Neural progenitor cell (in vitro differentiated cells): ENCODE measurements at regions not wholly inside any gene's neighbourhood (a gene's known extent, or its start where the extent isn't known, plus 50 kb on each side); places are given as distances from the start of the nearest gene placed in this dataset.

ENCODE experiments used
- DNase-seq: peaks from one replicate; pipeline ENCODE4 v3.0.0-alpha.2; 2016; ENCODE audit warnings: low spot score
- H2AFZ ChIP-seq: fragments of 200-600 bp; sonication (generic); replicated peaks from 2 replicates; pipeline ENCODE4 v1.6.1; 2016; ENCODE audit warnings: antibody characterized with exemption
- H3F3A ChIP-seq: fragments of 200-600 bp; sonication (generic); 2 replicates; pipeline ENCODE4 v1.6.1; 2016; ENCODE audit warnings: antibody characterized with exemption, low read depth
- H3K27ac ChIP-seq: fragments of 200-600 bp; sonication (generic); 2 replicates; pipeline ENCODE4 v1.5.1; 2016; ENCODE audit warnings: mild to moderate bottlenecking
- H3K27me3 ChIP-seq: fragments of 200-600 bp; sonication (generic); 2 replicates; pipeline ENCODE4 v1.6.1; 2016; ENCODE audit warnings: mild to moderate bottlenecking, moderate library complexity
- H3K36me3 ChIP-seq: fragments of 200-600 bp; sonication (generic); 2 replicates; pipeline ENCODE4 v1.5.1; 2016
- H3K4me1 ChIP-seq: fragments of 200-600 bp; sonication (generic); 2 replicates; pipeline ENCODE4 v1.6.1; 2016; ENCODE audit warnings: mixed run types
- H3K4me2 ChIP-seq: fragments of 200-600 bp; sonication (generic); 2 replicates; pipeline ENCODE4 v1.6.1; 2016
- H3K4me3 ChIP-seq: fragments of 200-600 bp; sonication (generic); 2 replicates; pipeline ENCODE4 v1.5.1; 2016
- H3K79me2 ChIP-seq: fragments of 200-600 bp; sonication (generic); 2 replicates; pipeline ENCODE4 v1.6.1; 2016; ENCODE audit warnings: low read depth
- H3K9ac ChIP-seq: fragments of 200-600 bp; sonication (generic); 2 replicates; pipeline ENCODE4 v1.6.1; 2016
- H3K9me3 ChIP-seq: fragments of 200-600 bp; sonication (generic); 2 replicates; pipeline ENCODE4 v1.5.1; 2016; ENCODE audit warnings: low read depth
- H4K20me1 ChIP-seq: fragments of 200-600 bp; sonication (generic); 2 replicates; pipeline ENCODE4 v1.6.1; 2016; ENCODE audit warnings: low read depth
- H3K27ac Mint-ChIP-seq: 3 replicates; pipeline ENCODE4 v1.8.0; 2021; ENCODE audit warnings: mixed read lengths
- H3K27me3 Mint-ChIP-seq: 2 replicates; pipeline ENCODE4 v1.8.0; 2022; ENCODE audit warnings: low read depth, mild to moderate bottlenecking, inconsistent platforms, moderate library complexity, mixed read lengths; ENCODE audit not compliant: insufficient read depth
- H3K36me3 Mint-ChIP-seq: 3 replicates; pipeline ENCODE4 v1.8.0; 2021; ENCODE audit warnings: mixed read lengths
- H3K4me1 Mint-ChIP-seq: 3 replicates; pipeline ENCODE4 v1.8.0; 2021; ENCODE audit warnings: mixed read lengths
- H3K4me3 Mint-ChIP-seq: 3 replicates; pipeline ENCODE4 v1.8.0; 2021; ENCODE audit warnings: mild to moderate bottlenecking, moderate library complexity, mixed read lengths
- H3K9me3 Mint-ChIP-seq: 3 replicates; pipeline ENCODE4 v1.8.0; 2020; ENCODE audit warnings: mixed read lengths
- CTCF ChIP-seq: fragments of 200-600 bp; sonication (generic); IDR thresholded peaks from 2 replicates; pipeline ENCODE4 v1.5.1; 2017; ENCODE audit warnings: antibody characterized with exemption, mild to moderate bottlenecking
- EZH2 ChIP-seq: fragments of 200-600 bp; sonication (generic); IDR thresholded peaks from 2 replicates; pipeline ENCODE4 v1.6.1; 2017; ENCODE audit warnings: antibody characterized with exemption, mild to moderate bottlenecking, moderate library complexity
- EZH2phosphoT487 ChIP-seq: fragments of 200-600 bp; sonication (generic); IDR thresholded peaks from 2 replicates; pipeline ENCODE4 v1.6.1; 2017; ENCODE audit warnings: antibody characterized with exemption

DNA sequence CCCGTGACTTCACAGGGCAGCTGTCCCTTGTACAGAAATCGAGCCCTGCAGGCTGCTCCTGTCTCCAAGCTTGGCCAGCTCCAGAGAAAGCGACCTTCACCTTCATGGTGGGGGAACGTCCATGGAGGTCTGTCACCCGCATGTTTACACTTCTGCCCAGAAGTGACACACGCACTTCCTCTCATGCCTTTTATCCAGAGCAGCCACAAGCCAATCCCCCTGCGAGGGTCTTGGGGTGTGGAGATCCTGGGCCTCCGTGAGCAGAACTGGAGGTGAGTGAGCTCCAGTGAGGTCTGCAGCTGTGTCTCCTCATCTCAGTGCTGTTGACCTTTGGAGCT is 139.0 kb upstream of the TNS3 start:
- H3F3A ChIP-seq, result peaks cover 19% of the 10 kb centered on the region
- Mint-ChIP-seq H3K36me3 (no peaks in the 10 kb centered on the region), H3K4me3 (no peak overlapping the region), H3K27ac (peak overlapping the region; percentile 43), H3K4me1 (peaks cover 26% of the 10 kb centered on the region), H3K9me3 (peaks cover 5% of the 10 kb centered on the region), H3K27me3 (peaks cover 9% of the 10 kb centered on the region)
- H3K4me2 ChIP-seq, result no peak overlapping the region
- H3K27me3 ChIP-seq, result no peaks in the 10 kb centered on the region
- H4K20me1 ChIP-seq, result no peaks in the 10 kb centered on the region
- no peaks in the 10 kb centered on the region for H3K9me3 ChIP-seq
- H3K79me2 ChIP-seq, result no peaks in the 10 kb centered on the region
- no peak overlapping the region for H3K27ac ChIP-seq
- no peak overlapping the region for H2AFZ ChIP-seq
- no peaks in the 10 kb centered on the region for H3K36me3 ChIP-seq
- TF ChIP-seq CTCF, result no peak
- TF ChIP-seq EZH2phosphoT487, result no peak
- no peak for TF ChIP-seq EZH2
- no peak overlapping the region for H3K4me3 ChIP-seq
- no peak for DNase-seq
- H3K4me1 ChIP-seq, result peaks cover 20% of the 10 kb centered on the region
- no peak overlapping the region for H3K9ac ChIP-seq

DNA sequence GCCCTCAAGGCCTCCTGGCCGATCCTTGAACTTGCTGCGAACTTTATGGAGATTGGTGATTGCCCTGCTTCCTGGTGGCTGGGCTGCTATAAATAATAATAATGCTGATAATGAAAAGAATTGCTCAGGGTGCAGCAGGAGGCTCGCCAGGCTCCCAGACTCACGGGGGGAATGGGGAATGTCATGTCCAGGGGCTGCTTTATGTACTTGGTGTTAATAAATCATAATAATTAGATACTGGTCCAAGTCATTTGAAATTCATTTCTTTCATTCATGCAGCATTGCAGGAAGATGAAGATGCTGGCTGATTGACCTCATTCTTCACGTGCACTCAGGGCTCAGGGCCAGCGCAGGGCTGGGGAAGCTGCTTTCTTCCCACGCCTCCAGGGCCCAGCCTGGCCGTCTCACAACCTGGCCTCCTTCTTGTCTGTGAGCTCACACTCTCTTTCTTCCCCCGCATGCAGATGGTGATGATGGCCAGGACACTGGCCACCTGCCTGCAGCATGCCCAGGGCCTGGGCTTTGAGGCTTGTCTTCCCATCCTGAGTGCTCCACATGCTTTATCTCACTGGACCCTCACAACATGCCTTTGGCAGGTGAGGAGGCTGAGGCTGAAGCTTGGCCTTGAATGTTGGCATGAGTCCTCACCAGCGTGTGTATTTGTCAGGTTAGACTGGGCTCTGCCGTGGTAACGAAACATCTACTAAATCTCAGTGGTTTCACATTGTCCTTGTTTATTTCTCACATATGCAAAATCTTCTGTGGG is 138.4 kb upstream of the TNS3 start:
- Histone ChIP-seq H3K9ac (no peak overlapping the region), H2AFZ (no peak overlapping the region), H3F3A (peaks cover 16% of the 10 kb centered on the region), H3K9me3 (no peaks in the 10 kb centered on the region), H3K4me2 (no peak overlapping the region), H3K27me3 (no peaks in the 10 kb centered on the region), H3K4me1 (peaks cover 14% of the 10 kb centered on the region), H3K36me3 (no peaks in the 10 kb centered on the region), H3K27ac (no peak overlapping the region), H3K79me2 (no peaks in the 10 kb centered on the region), H3K4me3 (no peak overlapping the region), H4K20me1 (no peaks in the 10 kb centered on the region)
- Mint-ChIP-seq H3K27ac (peak overlapping the region; percentile 18), H3K4me3 (no peak overlapping the region), H3K9me3 (peaks cover 5% of the 10 kb centered on the region), H3K36me3 (no peaks in the 10 kb centered on the region), H3K27me3 (peaks cover 11% of the 10 kb centered on the region), H3K4me1 (peaks cover 24% of the 10 kb centered on the region)
- TF ChIP-seq CTCF (no peak), EZH2 (no peak), EZH2phosphoT487 (no peak)
- DNase-seq, result no peak

- H2AFZ ChIP-seq, result no peak overlapping the region
- no peaks in the 10 kb centered on the region for H3K27me3 ChIP-seq
- H3K9ac ChIP-seq, result no peak overlapping the region
- H3K36me3 ChIP-seq, result no peaks in the 10 kb centered on the region
- no peaks in the 10 kb centered on the region for H3K9me3 ChIP-seq
- H3F3A ChIP-seq, result peaks cover 9% of the 10 kb centered on the region
- H3K4me2 ChIP-seq, result no peak overlapping the region
- H3K27me3 Mint-ChIP-seq, result peaks cover 11% of the 10 kb centered on the region
- H3K4me1 Mint-ChIP-seq, result peaks cover 19% of the 10 kb centered on the region
- peaks cover 5% of the 10 kb centered on the region for H3K9me3 Mint-ChIP-seq
- H3K79me2 ChIP-seq, result no peaks in the 10 kb centered on the region
- H3K27ac Mint-ChIP-seq, result no peak overlapping the region
- H3K27ac ChIP-seq, result no peak overlapping the region
- H3K4me3 Mint-ChIP-seq, result no peak overlapping the region
- H3K36me3 Mint-ChIP-seq, result no peaks in the 10 kb centered on the region
- H4K20me1 ChIP-seq, result no peaks in the 10 kb centered on the region
- H3K4me1 ChIP-seq, result peaks cover 8% of the 10 kb centered on the region
- TF ChIP-seq EZH2 (no peak), EZH2phosphoT487 (no peak), CTCF (no peak)
- no peak overlapping the region for H3K4me3 ChIP-seq
- no peak for DNase-seq
Observed at GRCh38 chr7:47719675-47720074, 137.8 kb upstream of the TNS3 start.
